GM18909 (cell line): ENCODE measurements at regions not wholly inside any gene's neighbourhood (a gene's known extent, or its start where the extent isn't known, plus 50 kb on each side); places are given as distances from the start of the nearest gene placed in this dataset.
"Not testable (repeated sequence)": the region's sequence is repeated elsewhere in the genome, so short reads cannot be mapped to it uniquely, and the experiment has no call there.

Source experiments
- ATAC-seq: cut with Tn5 transposase; IDR thresholded peaks from one replicate; pipeline ENCODE4 v1.9.1; 2021; ENCODE audit warnings: mild to moderate bottlenecking; ENCODE audit not compliant: unreplicated experiment, poor library complexity

GRCh38 chr5:85646036-85646435 lies 971.7 kb upstream of the COX7C start:
- ATAC-seq, result no peak

GRCh38 chr5:85646641-85647040 lies 971.1 kb upstream of the COX7C start:
- ATAC-seq, result no peak

- no peak for ATAC-seq
Observed at GRCh38 chr5:85647349-85648127, 970.2 kb upstream of the COX7C start.

GRCh38 chr5:85648495-85648894 lies 969.2 kb upstream of the COX7C start:
- no peak for ATAC-seq

GRCh38 chr5:85651731-85652130 lies 966.0 kb upstream of the COX7C start:
- ATAC-seq, result no peak

GRCh38 chr5:85654144-85654543 lies 963.6 kb upstream of the COX7C start:
- not testable (repeated sequence) for ATAC-seq

GRCh38 chr5:85656050-85656449 lies 961.7 kb upstream of the COX7C start:
- ATAC-seq, result no peak

- not testable (repeated sequence) for ATAC-seq
Observed at GRCh38 chr5:85657328-85657727, 960.4 kb upstream of the COX7C start.

- ATAC-seq, result not testable (repeated sequence)
Observed at GRCh38 chr5:85662969-85663707, 954.6 kb upstream of the COX7C start.

- ATAC-seq, result no peak
Observed at GRCh38 chr5:85663708-85664031, 954.1 kb upstream of the COX7C start.

- no peak for ATAC-seq
Observed at GRCh38 chr5:85670417-85670816, 947.3 kb upstream of the COX7C start.

- ATAC-seq, result no peak
Observed at GRCh38 chr5:85671223-85671970, 946.3 kb upstream of the COX7C start.

- ATAC-seq, result no peak
Observed at GRCh38 chr5:85681871-85682270, 935.9 kb upstream of the COX7C start.

GRCh38 chr5:85684351-85684750 lies 933.4 kb upstream of the COX7C start:
- no peak for ATAC-seq

GRCh38 chr5:85703296-85703695 lies 914.4 kb upstream of the COX7C start:
- ATAC-seq, result no peak

- ATAC-seq, result no peak
Observed at GRCh38 chr5:85709728-85710127, 908.0 kb upstream of the COX7C start.

- no peak for ATAC-seq
Observed at GRCh38 chr5:85716344-85717202, 901.2 kb upstream of the COX7C start.

GRCh38 chr5:85717203-85717563 lies 900.6 kb upstream of the COX7C start:
- no peak for ATAC-seq

GRCh38 chr5:85732185-85732584 lies 885.6 kb upstream of the COX7C start:
- ATAC-seq, result no peak

GRCh38 chr5:85741972-85742371 lies 875.8 kb upstream of the COX7C start:
- no peak for ATAC-seq
